Breast epithelium (tissue), 4 donors: ENCODE measurements at regions not wholly inside any gene's neighbourhood (a gene's known extent, or its start where the extent isn't known, plus 50 kb on each side); places are given as distances from the start of the nearest gene placed in this dataset.
A peak's percentile ranks its signal among the peaks of the same experiment; 100 is the strongest.

Experiments
- DNase-seq, 2 donors: peaks; one replicate each; pipeline ENCODE4 v3.0.0-alpha.2; 2019; ENCODE audit warnings: low spot score in 2 of 2
- H3K27ac ChIP-seq, 2 donors: fragments of 200-600 bp; sonication (generic) in 1 of 2; one replicate each; pipeline ENCODE4 v1.5.1; 2016 to 2019; ENCODE audit warnings: mild to moderate bottlenecking in 1 of 2
- H3K27me3 ChIP-seq, 2 donors: fragments of 200-600 bp; sonication (generic) in 1 of 2; one replicate each; pipeline versions ENCODE4 v1.5.1 to v1.6.0; 2017 to 2019; ENCODE audit warnings: control low read depth in 1 of 2, mild to moderate bottlenecking in 1 of 2
- H3K36me3 ChIP-seq: fragments of 200-600 bp; one replicate; pipeline ENCODE4 v1.5.1; 2019
- H3K4me1 ChIP-seq, 2 donors: fragments of 200-600 bp; sonication (generic); one replicate each; pipeline ENCODE4 v1.5.1; 2016 to 2019; ENCODE audit warnings: control low read depth in 1 of 2
- H3K4me3 ChIP-seq, 3 donors: fragments of 200-600 bp; sonication (generic); 1 replicate in 2 of 3; 2 replicates in 1 of 3; pipeline ENCODE4 v1.5.1; 2016 to 2019; ENCODE audit warnings: mild to moderate bottlenecking in 3 of 3, moderate library complexity in 2 of 3
- H3K9me3 ChIP-seq, 2 donors: fragments of 200-600 bp; sonication (generic) in 1 of 2; one replicate each; pipeline ENCODE4 v1.5.1; 2016 to 2019; ENCODE audit warnings: control low read depth in 1 of 2
- POLR2A ChIP-seq: fragments of 450-650 bp; IDR thresholded peaks from one replicate; pipeline ENCODE4 v1.6.1; 2016; ENCODE audit warnings: antibody characterized with exemption, mild to moderate bottlenecking, moderate library complexity
- POLR2AphosphoS5 ChIP-seq, 3 donors: sonication (generic); formaldehyde crosslinking; IDR thresholded peaks; one replicate each; pipeline ENCODE4 v1.6.1; 2017; ENCODE audit warnings: antibody characterized with exemption in 3 of 3
- intact Hi-C: fragments of 100-400 bp; cut with DNase I; formaldehyde crosslinking; loops from one replicate; pipeline ENCODE4 v1.15.1; 2023; ENCODE audit warnings: low total_unique reads
- TF ChIP-seq, protein P1 (sequence below), 3 donors: fragments of 450-650 bp; IDR thresholded peaks; one replicate each; pipeline ENCODE4 v1.5.1; 2016 to 2017; ENCODE audit warnings: antibody characterized with exemption in 3 of 3, mild to moderate bottlenecking in 3 of 3, moderate library complexity in 3 of 3

DNA sequence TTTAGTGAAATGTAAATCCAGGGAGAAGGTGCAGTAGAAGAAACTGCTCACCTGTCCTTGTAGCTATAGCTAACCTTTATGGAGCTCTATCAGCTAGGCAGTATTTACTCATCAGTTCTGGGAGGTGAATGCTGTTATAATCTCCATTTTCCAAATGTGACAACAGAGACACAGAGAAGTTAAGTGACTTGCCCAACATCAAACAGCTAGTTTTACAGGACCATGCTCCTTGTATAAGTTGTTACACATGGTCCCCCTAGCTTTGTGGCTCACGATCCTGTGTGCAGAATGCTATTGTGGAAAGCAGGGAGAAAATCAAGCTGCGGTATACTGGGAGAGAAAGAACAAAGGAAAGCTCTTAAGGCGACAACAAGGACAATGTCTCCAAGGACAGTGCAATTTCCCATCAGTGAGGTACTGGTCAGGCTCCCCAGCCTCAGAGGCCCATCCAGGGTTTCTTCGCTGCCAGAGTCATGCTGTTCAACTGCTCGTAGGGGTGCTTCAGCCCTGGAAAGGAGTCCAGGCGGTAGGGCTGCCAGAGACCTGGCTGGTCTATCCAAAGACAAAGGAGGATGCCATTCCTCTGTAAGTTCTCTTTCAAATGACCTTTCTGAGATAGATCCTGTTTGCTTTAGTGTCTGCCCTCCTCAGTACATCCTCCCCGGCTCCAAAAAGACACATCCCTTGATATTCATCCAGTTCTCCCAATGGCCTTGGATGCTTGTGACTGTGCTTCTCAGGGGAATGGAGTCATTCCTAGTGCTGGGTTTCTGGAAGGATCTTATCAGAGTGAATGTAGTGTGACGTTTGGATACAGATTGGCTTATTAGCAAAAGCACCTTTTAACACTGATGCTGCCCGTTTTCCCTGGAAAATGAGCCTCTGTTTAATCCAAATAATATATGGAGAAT lies 95.5 kb downstream of the ARF6 start:
- no peak for DNase-seq
- TF ChIP-seq POLR2AphosphoS5 (IDR thresholded peaks at IDR 0.05) (no peak), POLR2A (no peak)
- TF ChIP-seq, protein P1, sequence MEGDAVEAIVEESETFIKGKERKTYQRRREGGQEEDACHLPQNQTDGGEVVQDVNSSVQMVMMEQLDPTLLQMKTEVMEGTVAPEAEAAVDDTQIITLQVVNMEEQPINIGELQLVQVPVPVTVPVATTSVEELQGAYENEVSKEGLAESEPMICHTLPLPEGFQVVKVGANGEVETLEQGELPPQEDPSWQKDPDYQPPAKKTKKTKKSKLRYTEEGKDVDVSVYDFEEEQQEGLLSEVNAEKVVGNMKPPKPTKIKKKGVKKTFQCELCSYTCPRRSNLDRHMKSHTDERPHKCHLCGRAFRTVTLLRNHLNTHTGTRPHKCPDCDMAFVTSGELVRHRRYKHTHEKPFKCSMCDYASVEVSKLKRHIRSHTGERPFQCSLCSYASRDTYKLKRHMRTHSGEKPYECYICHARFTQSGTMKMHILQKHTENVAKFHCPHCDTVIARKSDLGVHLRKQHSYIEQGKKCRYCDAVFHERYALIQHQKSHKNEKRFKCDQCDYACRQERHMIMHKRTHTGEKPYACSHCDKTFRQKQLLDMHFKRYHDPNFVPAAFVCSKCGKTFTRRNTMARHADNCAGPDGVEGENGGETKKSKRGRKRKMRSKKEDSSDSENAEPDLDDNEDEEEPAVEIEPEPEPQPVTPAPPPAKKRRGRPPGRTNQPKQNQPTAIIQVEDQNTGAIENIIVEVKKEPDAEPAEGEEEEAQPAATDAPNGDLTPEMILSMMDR (IDR thresholded peaks at IDR 0.05), result no peak
- H3K4me1 ChIP-seq, result no peaks in the 10 kb centered on the region
- H3K36me3 ChIP-seq, result no peaks in the 10 kb centered on the region
- no peak overlapping the region for H3K4me3 ChIP-seq
- H3K9me3 ChIP-seq, result no peaks in the 10 kb centered on the region
- peak overlapping the region; percentile 56 to 61 for H3K27ac ChIP-seq
- intact Hi-C loops, result no loop called here
- H3K27me3 ChIP-seq, result no peaks in the 10 kb centered on the region

DNA sequence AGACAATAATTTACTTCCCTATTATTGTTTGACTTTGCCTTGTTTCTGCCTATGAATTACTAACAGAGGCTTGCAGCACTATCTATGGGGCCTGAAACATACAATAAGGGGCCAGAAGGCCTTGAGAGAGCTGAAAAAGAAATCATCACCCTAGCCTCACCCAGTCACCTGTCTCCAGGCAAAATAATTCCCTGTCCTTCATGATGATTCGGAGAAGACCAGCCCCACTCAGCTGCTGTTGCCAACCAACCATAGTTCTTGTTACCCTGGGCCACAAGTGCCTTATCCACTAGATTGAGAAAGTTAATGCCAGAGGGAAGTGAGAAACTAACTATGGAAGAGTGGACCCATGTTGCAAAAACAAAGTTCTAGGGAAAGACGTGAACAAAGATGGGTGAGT lies 97.1 kb downstream of the ARF6 start:
- no peak overlapping the region for H3K27ac ChIP-seq
- H3K4me1 ChIP-seq, result no peaks in the 10 kb centered on the region
- no peaks in the 10 kb centered on the region for H3K9me3 ChIP-seq
- H3K4me3 ChIP-seq, result no peak overlapping the region
- H3K36me3 ChIP-seq, result no peaks in the 10 kb centered on the region
- DNase-seq, result no peak
- intact Hi-C loops, result no loop called here
- no peaks in the 10 kb centered on the region for H3K27me3 ChIP-seq
- TF ChIP-seq, protein P1 (IDR thresholded peaks at IDR 0.05), result no peak
- TF ChIP-seq POLR2AphosphoS5 (IDR thresholded peaks at IDR 0.05) (no peak), POLR2A (no peak)

GRCh38 chr14:49991491-49991890 lies 98.6 kb downstream of the ARF6 start:
- peaks cover 0 to 3% of the 10 kb centered on the region in 2 donors for H3K4me1 ChIP-seq
- H3K9me3 ChIP-seq, result no peaks in the 10 kb centered on the region
- DNase-seq, result no peak
- no peak for TF ChIP-seq POLR2AphosphoS5 (IDR thresholded peaks at IDR 0.05)
- no peak for TF ChIP-seq POLR2A
- TF ChIP-seq, protein P1 (IDR thresholded peaks at IDR 0.05), result no peak
- intact Hi-C loops, result no loop called here
- no peak overlapping the region for H3K4me3 ChIP-seq
- no peaks in the 10 kb centered on the region for H3K36me3 ChIP-seq
- no peak overlapping the region for H3K27ac ChIP-seq
- no peaks in the 10 kb centered on the region for H3K27me3 ChIP-seq

DNA sequence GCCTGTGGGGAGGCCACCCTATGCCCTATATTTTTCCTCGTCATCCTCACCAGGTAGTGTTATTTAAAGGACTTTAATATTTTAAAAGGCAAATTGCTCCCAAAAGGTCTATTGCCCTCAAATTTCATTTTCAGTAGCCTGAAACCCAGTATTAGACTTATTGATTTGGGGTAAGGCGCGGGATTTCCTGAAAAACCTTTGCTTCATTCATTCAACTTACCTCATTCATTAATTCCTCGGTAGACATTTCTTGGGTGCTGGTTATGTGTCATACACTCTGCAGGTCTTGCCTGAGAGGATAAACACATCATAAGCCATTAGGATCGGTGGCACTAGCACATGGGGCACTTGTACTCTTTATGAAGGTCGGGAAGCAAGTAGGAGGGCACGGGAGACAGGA lies 99.2 kb downstream of the ARF6 start:
- H3K27ac ChIP-seq, result no peak overlapping the region
- peaks cover 0 to 3% of the 10 kb centered on the region in 2 donors for H3K4me1 ChIP-seq
- intact Hi-C loops, result no loop called here
- H3K9me3 ChIP-seq, result no peaks in the 10 kb centered on the region
- TF ChIP-seq, protein P1 (IDR thresholded peaks at IDR 0.05), result no peak
- no peaks in the 10 kb centered on the region for H3K36me3 ChIP-seq
- H3K4me3 ChIP-seq, result no peak overlapping the region
- H3K27me3 ChIP-seq, result no peaks in the 10 kb centered on the region
- no peak for DNase-seq

DNA sequence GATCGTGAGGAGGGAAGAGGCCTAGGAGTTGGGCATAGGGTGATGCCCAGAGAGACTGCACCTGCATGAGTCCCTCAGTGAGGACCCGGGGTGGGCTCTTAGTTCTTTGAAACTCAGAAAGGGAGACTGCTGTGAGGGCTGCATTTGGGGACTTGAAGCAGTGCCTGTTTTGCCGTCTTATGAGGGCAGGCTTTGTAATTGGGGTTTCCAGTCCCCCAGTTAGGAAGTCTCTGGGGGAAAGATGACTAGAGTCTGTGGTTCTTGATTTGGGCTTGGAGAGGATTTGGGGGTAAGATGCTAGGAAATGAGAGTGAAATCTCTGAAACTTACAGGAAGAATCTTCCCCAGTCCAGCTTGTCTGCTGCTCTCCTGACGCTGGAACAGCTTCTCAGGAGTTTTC lies 99.6 kb downstream of the ARF6 start:
- no peak for DNase-seq
- H3K27me3 ChIP-seq, result no peaks in the 10 kb centered on the region
- H3K36me3 ChIP-seq, result no peaks in the 10 kb centered on the region
- H3K4me3 ChIP-seq, result no peak overlapping the region
- H3K27ac ChIP-seq, result no peak overlapping the region
- intact Hi-C loops, result no loop called here
- H3K9me3 ChIP-seq, result no peaks in the 10 kb centered on the region
- TF ChIP-seq POLR2AphosphoS5 (IDR thresholded peaks at IDR 0.05), result no peak
- TF ChIP-seq, protein P1 (IDR thresholded peaks at IDR 0.05), result no peak
- TF ChIP-seq POLR2A, result no peak
- H3K4me1 ChIP-seq, result peaks cover 0 to 3% of the 10 kb centered on the region in 2 donors
